HEK293 (cell line): ENCODE measurements at regions not wholly inside any gene's neighbourhood (a gene's known extent, or its start where the extent isn't known, plus 50 kb on each side); places are given as distances from the start of the nearest gene placed in this dataset.

Source experiments
- CTCF ChIA-PET: fragments of 350-600 bp; formaldehyde crosslinking; extraction: SDS; loops from one replicate; lab custom pipeline; 2021; ENCODE audit warnings: antibody characterized with exemption; lab: Yijun Ruan, JAX
- POLR2A ChIA-PET: fragments of 300-600 bp; formaldehyde crosslinking; extraction: SDS; loops from one replicate; lab custom pipeline; 2020; ENCODE audit warnings: antibody characterized with exemption, inconsistent platforms; lab: Yijun Ruan, JAX
- H3K27ac ChIP-seq: fragments of 200-500 bp; sonication (Bioruptor generic); 2 replicates; pipeline ENCODE4 v1.5.1; 2014; ENCODE audit warnings: low read depth, low read length, control low read depth, inconsistent platforms; ENCODE audit errors: extremely low read depth
- H3K36me3 ChIP-seq, 2 experiments: fragments of 200-500 bp in 1 of 2; sonication (Bioruptor generic) in 1 of 2; 1 replicate in 1 of 2; 2 replicates in 1 of 2; pipeline ENCODE4 v1.5.1; 2014 to 2017; ENCODE audit warnings: inconsistent platforms in 2 of 2, low read length in 2 of 2; ENCODE audit not compliant: control insufficient read depth in 2 of 2, insufficient read depth in 1 of 2
- H3K4me1 ChIP-seq: fragments of 200-500 bp; sonication (Bioruptor generic); 2 replicates; pipeline ENCODE4 v1.5.1; 2014; ENCODE audit warnings: mild to moderate bottlenecking, low read length, inconsistent platforms; ENCODE audit not compliant: control insufficient read depth, insufficient read depth
- H3K4me3 ChIP-seq: 2 replicates; pipeline ENCODE4 v1.5.1; 2011; ENCODE audit warnings: low read depth, mild to moderate bottlenecking, control low read depth, low read length, moderate library complexity
- H3K9me3 ChIP-seq: fragments of 200-500 bp; sonication (Bioruptor generic); 2 replicates; pipeline ENCODE4 v1.5.1; 2014; ENCODE audit warnings: low read depth, low read length, inconsistent platforms; ENCODE audit not compliant: control insufficient read depth, insufficient read depth
- GLIS1 ChIP-seq: fragments of 450-650 bp; formaldehyde crosslinking; IDR thresholded peaks from 2 replicates; pipeline ENCODE4 v1.5.1; 2016; ENCODE audit warnings: missing biosample characterization, missing genetic modification characterization
- MZF1 ChIP-seq: fragments of 450-650 bp; formaldehyde crosslinking; IDR thresholded peaks from 2 replicates; pipeline ENCODE4 v1.5.1; 2017; ENCODE audit warnings: missing biosample characterization, missing genetic modification characterization, borderline replicate concordance
- OVOL3 ChIP-seq: fragments of 450-650 bp; formaldehyde crosslinking; IDR thresholded peaks from 2 replicates; pipeline ENCODE4 v1.5.1; 2016; ENCODE audit warnings: missing biosample characterization, missing genetic modification characterization
- SALL2 ChIP-seq: fragments of 450-650 bp; formaldehyde crosslinking; IDR thresholded peaks from 2 replicates; pipeline ENCODE4 v1.5.0; 2017; ENCODE audit warnings: missing biosample characterization, mild to moderate bottlenecking, missing genetic modification characterization, borderline replicate concordance
- YY1 ChIP-seq: fragments of 450-650 bp; formaldehyde crosslinking; IDR thresholded peaks from 2 replicates; pipeline ENCODE4 v1.5.1; 2018; ENCODE audit warnings: missing biosample characterization, missing genetic modification characterization
- ZBTB8A ChIP-seq: fragments of 450-650 bp; formaldehyde crosslinking; IDR thresholded peaks from 2 replicates; pipeline ENCODE4 v1.5.1; 2016; ENCODE audit warnings: missing biosample characterization, missing genetic modification characterization
- ZFP3 ChIP-seq: fragments of 450-650 bp; formaldehyde crosslinking; IDR thresholded peaks from 2 replicates; pipeline ENCODE4 v1.5.1; 2016; ENCODE audit warnings: low read depth, missing biosample characterization, missing genetic modification characterization
- ZNF157 ChIP-seq: fragments of 450-650 bp; formaldehyde crosslinking; IDR thresholded peaks from 2 replicates; pipeline ENCODE4 v1.5.1; 2016; ENCODE audit warnings: missing biosample characterization, missing genetic modification characterization
- ZNF169 ChIP-seq: fragments of 450-650 bp; formaldehyde crosslinking; IDR thresholded peaks from 2 replicates; pipeline ENCODE4 v1.5.1; 2016; ENCODE audit warnings: missing biosample characterization, missing genetic modification characterization
- ZNF37A ChIP-seq: fragments of 450-650 bp; IDR thresholded peaks from 2 replicates; pipeline ENCODE4 v1.5.1; 2018; ENCODE audit warnings: missing biosample characterization, missing genetic modification characterization
- ZNF394 ChIP-seq: fragments of 450-650 bp; formaldehyde crosslinking; IDR thresholded peaks from 2 replicates; pipeline ENCODE4 v1.5.1; 2016; ENCODE audit warnings: missing biosample characterization, missing genetic modification characterization, mild to moderate bottlenecking, moderate library complexity, borderline replicate concordance
- ZNF423 ChIP-seq: fragments of 450-650 bp; formaldehyde crosslinking; IDR thresholded peaks from 2 replicates; pipeline ENCODE4 v1.5.1; 2016; ENCODE audit warnings: missing biosample characterization, missing genetic modification characterization
- ZNF473 ChIP-seq: fragments of 450-650 bp; formaldehyde crosslinking; IDR thresholded peaks from 2 replicates; pipeline ENCODE4 v1.5.1; 2017; ENCODE audit warnings: missing biosample characterization, missing genetic modification characterization
- ZNF529 ChIP-seq: fragments of 450-650 bp; formaldehyde crosslinking; IDR thresholded peaks from 2 replicates; pipeline ENCODE4 v1.5.1; 2017; ENCODE audit warnings: missing genetic modification characterization, missing biosample characterization; ENCODE audit not compliant: insufficient replicate concordance
- ZNF561 ChIP-seq: fragments of 450-650 bp; IDR thresholded peaks from 2 replicates; pipeline ENCODE4 v1.5.1; 2018; ENCODE audit warnings: missing biosample characterization, missing genetic modification characterization, borderline replicate concordance
- ZNF776 ChIP-seq: fragments of 450-650 bp; formaldehyde crosslinking; IDR thresholded peaks from 2 replicates; pipeline ENCODE4 v1.5.0; 2017; ENCODE audit warnings: missing biosample characterization, missing genetic modification characterization, borderline replicate concordance
- ZNF785 ChIP-seq: fragments of 450-650 bp; formaldehyde crosslinking; IDR thresholded peaks from 2 replicates; pipeline ENCODE4 v1.5.1; 2016; ENCODE audit warnings: missing biosample characterization, missing genetic modification characterization
- ZNF791 ChIP-seq: fragments of 450-650 bp; formaldehyde crosslinking; IDR thresholded peaks from 2 replicates; pipeline ENCODE4 v1.5.1; 2016; ENCODE audit warnings: missing biosample characterization, missing genetic modification characterization
- ZNF830 ChIP-seq: fragments of 450-650 bp; IDR thresholded peaks from 2 replicates; pipeline ENCODE4 v1.5.0; 2018; ENCODE audit warnings: missing biosample characterization, missing genetic modification characterization, low read depth, mild to moderate bottlenecking, moderate library complexity
- TF ChIP-seq, protein P1 (sequence below): fragments of 450-650 bp; formaldehyde crosslinking; IDR thresholded peaks from 2 replicates; pipeline ENCODE4 v1.5.0; 2017; ENCODE audit warnings: missing biosample characterization, missing genetic modification characterization, borderline replicate concordance
- TF ChIP-seq, protein P2 (sequence below): fragments of 450-650 bp; formaldehyde crosslinking; conservative IDR thresholded peaks from 2 replicates; pipeline ENCODE4 v1.5.1; 2016; ENCODE audit warnings: low read depth, missing biosample characterization, missing genetic modification characterization
- TF ChIP-seq, protein P3 (sequence below): fragments of 450-650 bp; formaldehyde crosslinking; IDR thresholded peaks from 2 replicates; pipeline ENCODE4; 2016; ENCODE audit warnings: missing biosample characterization, missing genetic modification characterization

DNA sequence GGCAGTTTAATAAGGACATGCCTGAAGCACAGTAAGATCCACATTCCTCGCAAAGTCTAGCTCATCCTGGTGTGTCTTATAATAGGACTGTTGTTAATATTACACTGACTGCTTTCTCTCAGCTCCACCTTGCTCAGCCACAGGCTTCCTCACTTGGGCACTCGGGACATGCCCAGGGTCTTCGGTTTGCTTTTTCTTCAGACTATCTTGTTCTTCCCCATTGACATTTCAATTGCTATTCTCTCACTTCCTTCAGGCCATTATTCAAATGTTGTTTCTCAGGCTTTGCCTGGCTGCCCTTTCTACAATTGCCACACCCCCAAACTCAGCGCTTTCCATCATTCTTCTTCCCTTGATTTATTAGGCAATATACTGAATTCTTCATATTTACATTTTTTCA is 274.8 kb upstream of the RGS17 start (continued):
- TF ChIP-seq SALL2 (tag by site-specific recombination) = no peak
- no peak for TF ChIP-seq OVOL3 (tag by site-specific recombination)
- no peak for TF ChIP-seq ZNF529 (tag by site-specific recombination)
- no peak for TF ChIP-seq ZNF473
- TF ChIP-seq, protein P1, sequence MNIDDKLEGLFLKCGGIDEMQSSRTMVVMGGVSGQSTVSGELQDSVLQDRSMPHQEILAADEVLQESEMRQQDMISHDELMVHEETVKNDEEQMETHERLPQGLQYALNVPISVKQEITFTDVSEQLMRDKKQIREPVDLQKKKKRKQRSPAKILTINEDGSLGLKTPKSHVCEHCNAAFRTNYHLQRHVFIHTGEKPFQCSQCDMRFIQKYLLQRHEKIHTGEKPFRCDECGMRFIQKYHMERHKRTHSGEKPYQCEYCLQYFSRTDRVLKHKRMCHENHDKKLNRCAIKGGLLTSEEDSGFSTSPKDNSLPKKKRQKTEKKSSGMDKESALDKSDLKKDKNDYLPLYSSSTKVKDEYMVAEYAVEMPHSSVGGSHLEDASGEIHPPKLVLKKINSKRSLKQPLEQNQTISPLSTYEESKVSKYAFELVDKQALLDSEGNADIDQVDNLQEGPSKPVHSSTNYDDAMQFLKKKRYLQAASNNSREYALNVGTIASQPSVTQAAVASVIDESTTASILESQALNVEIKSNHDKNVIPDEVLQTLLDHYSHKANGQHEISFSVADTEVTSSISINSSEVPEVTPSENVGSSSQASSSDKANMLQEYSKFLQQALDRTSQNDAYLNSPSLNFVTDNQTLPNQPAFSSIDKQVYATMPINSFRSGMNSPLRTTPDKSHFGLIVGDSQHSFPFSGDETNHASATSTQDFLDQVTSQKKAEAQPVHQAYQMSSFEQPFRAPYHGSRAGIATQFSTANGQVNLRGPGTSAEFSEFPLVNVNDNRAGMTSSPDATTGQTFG (tag by site-specific recombination) = no peak
- TF ChIP-seq, all 188 proteins: peak for 0

DNA sequence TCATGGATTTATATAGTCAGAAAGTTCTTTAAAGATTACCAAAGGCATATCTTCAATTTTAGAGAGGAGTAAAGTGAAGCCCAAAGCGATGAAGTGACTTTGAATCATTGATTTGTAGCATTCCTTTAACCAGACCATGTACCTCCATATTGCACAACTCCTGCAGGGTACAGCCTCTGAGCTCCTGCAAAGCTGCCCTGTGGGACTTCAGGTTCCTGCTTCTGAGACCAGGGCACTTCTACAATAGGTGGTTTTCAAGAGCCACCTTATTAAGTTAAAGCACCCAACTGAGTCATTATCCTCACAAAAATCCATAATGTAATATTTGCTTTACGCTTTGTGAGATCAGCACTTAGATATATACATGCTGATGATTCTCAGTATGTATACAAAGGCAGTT is 270.7 kb upstream of the RGS17 start:
- Histone ChIP-seq H3K36me3 (no peaks in the 10 kb centered on the region), H3K27ac (no peak overlapping the region), H3K4me3 (no peak overlapping the region), H3K4me1 (no peaks in the 10 kb centered on the region), H3K9me3 (no peaks in the 10 kb centered on the region)
- CTCF ChIA-PET = no interaction called here
- no peak for TF ChIP-seq ZNF423
- TF ChIP-seq OVOL3 (tag by site-specific recombination) = no peak
- no peak for TF ChIP-seq YY1 (tag by site-specific recombination)
- TF ChIP-seq ZNF785 = no peak
- no peak for TF ChIP-seq ZNF791 (tag by site-specific recombination)
- TF ChIP-seq, protein P2, sequence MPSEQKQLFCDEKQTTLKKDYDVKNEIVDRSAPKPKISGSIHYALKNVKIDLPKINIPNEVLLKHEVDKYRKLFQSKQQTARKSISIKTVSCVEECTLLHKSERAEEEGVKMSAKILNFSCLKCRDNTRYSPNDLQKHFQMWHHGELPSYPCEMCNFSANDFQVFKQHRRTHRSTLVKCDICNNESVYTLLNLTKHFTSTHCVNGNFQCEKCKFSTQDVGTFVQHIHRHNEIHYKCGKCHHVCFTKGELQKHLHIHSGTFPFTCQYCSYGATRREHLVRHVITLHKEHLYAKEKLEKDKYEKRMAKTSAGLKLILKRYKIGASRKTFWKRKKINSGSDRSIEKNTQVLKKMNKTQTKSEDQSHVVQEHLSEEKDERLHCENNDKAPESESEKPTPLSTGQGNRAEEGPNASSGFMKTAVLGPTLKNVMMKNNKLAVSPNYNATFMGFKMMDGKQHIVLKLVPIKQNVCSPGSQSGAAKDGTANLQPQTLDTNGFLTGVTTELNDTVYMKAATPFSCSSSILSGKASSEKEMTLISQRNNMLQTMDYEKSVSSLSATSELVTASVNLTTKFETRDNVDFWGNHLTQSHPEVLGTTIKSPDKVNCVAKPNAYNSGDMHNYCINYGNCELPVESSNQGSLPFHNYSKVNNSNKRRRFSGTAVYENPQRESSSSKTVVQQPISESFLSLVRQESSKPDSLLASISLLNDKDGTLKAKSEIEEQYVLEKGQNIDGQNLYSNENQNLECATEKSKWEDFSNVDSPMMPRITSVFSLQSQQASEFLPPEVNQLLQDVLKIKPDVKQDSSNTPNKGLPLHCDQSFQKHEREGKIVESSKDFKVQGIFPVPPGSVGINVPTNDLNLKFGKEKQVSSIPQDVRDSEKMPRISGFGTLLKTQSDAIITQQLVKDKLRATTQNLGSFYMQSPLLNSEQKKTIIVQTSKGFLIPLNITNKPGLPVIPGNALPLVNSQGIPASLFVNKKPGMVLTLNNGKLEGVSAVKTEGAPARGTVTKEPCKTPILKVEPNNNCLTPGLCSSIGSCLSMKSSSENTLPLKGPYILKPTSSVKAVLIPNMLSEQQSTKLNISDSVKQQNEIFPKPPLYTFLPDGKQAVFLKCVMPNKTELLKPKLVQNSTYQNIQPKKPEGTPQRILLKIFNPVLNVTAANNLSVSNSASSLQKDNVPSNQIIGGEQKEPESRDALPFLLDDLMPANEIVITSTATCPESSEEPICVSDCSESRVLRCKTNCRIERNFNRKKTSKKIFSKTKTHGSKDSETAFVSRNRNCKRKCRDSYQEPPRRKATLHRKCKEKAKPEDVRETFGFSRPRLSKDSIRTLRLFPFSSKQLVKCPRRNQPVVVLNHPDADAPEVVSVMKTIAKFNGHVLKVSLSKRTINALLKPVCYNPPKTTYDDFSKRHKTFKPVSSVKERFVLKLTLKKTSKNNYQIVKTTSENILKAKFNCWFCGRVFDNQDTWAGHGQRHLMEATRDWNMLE (tag by site-specific recombination) = no peak
- no peak for TF ChIP-seq ZNF394
- TF ChIP-seq ZNF169 = no peak
- no peak for TF ChIP-seq ZNF830 (tag by site-specific recombination)
- TF ChIP-seq, protein P3, sequence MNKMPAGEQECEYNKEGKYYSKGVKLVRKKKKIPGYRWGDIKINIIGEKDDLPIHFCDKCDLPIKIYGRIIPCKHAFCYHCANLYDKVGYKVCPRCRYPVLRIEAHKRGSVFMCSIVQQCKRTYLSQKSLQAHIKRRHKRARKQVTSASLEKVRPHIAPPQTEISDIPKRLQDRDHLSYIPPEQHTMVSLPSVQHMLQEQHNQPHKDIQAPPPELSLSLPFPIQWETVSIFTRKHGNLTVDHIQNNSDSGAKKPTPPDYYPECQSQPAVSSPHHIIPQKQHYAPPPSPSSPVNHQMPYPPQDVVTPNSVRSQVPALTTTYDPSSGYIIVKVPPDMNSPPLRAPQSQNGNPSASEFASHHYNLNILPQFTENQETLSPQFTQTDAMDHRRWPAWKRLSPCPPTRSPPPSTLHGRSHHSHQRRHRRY (tag by site-specific recombination) = no peak
- TF ChIP-seq ZNF776 (tag by site-specific recombination) = no peak
- no peak for TF ChIP-seq GLIS1 (tag by site-specific recombination)
- no peak for TF ChIP-seq ZFP3 (tag by site-specific recombination)
- no peak for TF ChIP-seq ZNF157 (tag by site-specific recombination)
- no peak for TF ChIP-seq MZF1 (tag by site-specific recombination)
- TF ChIP-seq ZBTB8A (tag by site-specific recombination) = no peak
- TF ChIP-seq ZNF37A (tag by site-specific recombination) = no peak
- TF ChIP-seq ZNF561 (tag by site-specific recombination) = no peak
- POLR2A ChIA-PET = no interaction called here
